GM23338 (cell line): ENCODE measurements at regions not wholly inside any gene's neighbourhood (a gene's known extent, or its start where the extent isn't known, plus 50 kb on each side); places are given as distances from the start of the nearest gene placed in this dataset.

Experiments
- ATAC-seq: fragments of 200-7000 bp; cut with Tn5 transposase; 3 replicates; pipeline ENCODE4 v1.9.1; 2020
- DNase-seq: peaks from one replicate; pipeline ENCODE4 v3.0.0-alpha.2; 2015; ENCODE audit warnings: low spot score
- H2AFZ ChIP-seq: fragments of 200-600 bp; sonication (generic); 2 replicates; pipeline ENCODE4 v1.8.0; 2016; ENCODE audit warnings: antibody characterized with exemption, mild to moderate bottlenecking, moderate library complexity
- H3F3A ChIP-seq: fragments of 200-600 bp; sonication (generic); replicated peaks from 2 replicates; pipeline ENCODE4 v1.8.0; 2017; ENCODE audit warnings: antibody characterized with exemption, mixed run types, low read depth
- H3K27ac ChIP-seq: fragments of 200-600 bp; sonication (generic); 2 replicates; pipeline ENCODE4 v1.6.1; 2016; ENCODE audit warnings: low read depth
- H3K27me3 ChIP-seq: fragments of 200-600 bp; sonication (generic); 2 replicates; pipeline ENCODE4 v1.8.0; 2016; ENCODE audit warnings: mild to moderate bottlenecking, mixed run types, moderate library complexity; ENCODE audit not compliant: insufficient read depth
- H3K36me3 ChIP-seq: fragments of 200-600 bp; sonication (generic); 2 replicates; pipeline ENCODE4 v1.8.0; 2016; ENCODE audit warnings: mild to moderate bottlenecking; ENCODE audit not compliant: insufficient read depth
- H3K4me1 ChIP-seq: fragments of 200-600 bp; sonication (generic); 2 replicates; pipeline ENCODE4 v1.8.0; 2016; ENCODE audit warnings: mild to moderate bottlenecking, moderate library complexity; ENCODE audit not compliant: insufficient read depth
- H3K4me2 ChIP-seq: fragments of 200-600 bp; sonication (generic); 2 replicates; pipeline ENCODE4 v1.7.1; 2017; ENCODE audit warnings: mixed run types
- H3K4me3 ChIP-seq: fragments of 200-600 bp; sonication (generic); 2 replicates; pipeline ENCODE4 v1.6.1; 2016; ENCODE audit warnings: mixed run types
- H3K79me2 ChIP-seq: fragments of 200-600 bp; sonication (generic); replicated peaks from 2 replicates; pipeline ENCODE4 v1.8.0; 2017; ENCODE audit warnings: mild to moderate bottlenecking; ENCODE audit not compliant: insufficient read depth
- H3K9me2 ChIP-seq: fragments of 200-600 bp; sonication (generic); 2 replicates; pipeline ENCODE4 v1.8.0; 2017; ENCODE audit not compliant: insufficient read depth
- H4K20me1 ChIP-seq: fragments of 200-600 bp; sonication (generic); replicated peaks from 2 replicates; pipeline ENCODE4 v1.8.0; 2017; ENCODE audit warnings: mild to moderate bottlenecking; ENCODE audit not compliant: insufficient read depth
- H3K27ac Mint-ChIP-seq: 2 replicates; pipeline ENCODE4 v1.8.0; 2020; ENCODE audit warnings: inconsistent platforms, mild to moderate bottlenecking, moderate library complexity, mixed read lengths
- H3K27me3 Mint-ChIP-seq: 3 replicates; pipeline ENCODE4 v1.8.0; 2022; ENCODE audit warnings: low read depth, mild to moderate bottlenecking, moderate library complexity, mixed read lengths, inconsistent platforms; ENCODE audit not compliant: insufficient read depth, poor library complexity
- H3K36me3 Mint-ChIP-seq: 3 replicates; pipeline ENCODE4 v1.8.0; 2021; ENCODE audit warnings: low read depth, mild to moderate bottlenecking, inconsistent platforms, moderate library complexity, mixed read lengths
- H3K4me1 Mint-ChIP-seq: 3 replicates; pipeline ENCODE4 v1.8.0; 2020; ENCODE audit warnings: mild to moderate bottlenecking, inconsistent platforms, mixed read lengths
- H3K4me3 Mint-ChIP-seq: 3 replicates; pipeline ENCODE4 v1.8.0; 2021; ENCODE audit warnings: moderate library complexity, mild to moderate bottlenecking, inconsistent platforms, mixed read lengths
- H3K9me3 Mint-ChIP-seq: 3 replicates; pipeline ENCODE4 v1.8.0; 2020; ENCODE audit warnings: moderate library complexity, mild to moderate bottlenecking, inconsistent platforms, mixed read lengths
- CTCF ChIP-seq, 2 experiments: fragments of 200-600 bp in 1 of 2; sonication (generic) in 1 of 2; conservative IDR thresholded peaks; 2 replicates each; pipeline versions ENCODE4 v1.5.1 to v1.6.1; 2016 to 2017; ENCODE audit warnings: antibody characterized with exemption in 2 of 2, low read depth in 2 of 2, mild to moderate bottlenecking in 2 of 2, moderate library complexity in 1 of 2
- ETS1 ChIP-seq: IDR thresholded peaks from 2 replicates; pipeline ENCODE4 v1.6.1; 2016; ENCODE audit warnings: antibody characterized with exemption
- EZH2phosphoT487 ChIP-seq: fragments of 200-600 bp; sonication (generic); IDR thresholded peaks from one replicate; pipeline ENCODE4 v1.8.1; 2018; ENCODE audit warnings: antibody characterized with exemption; ENCODE audit not compliant: unreplicated experiment
- JUNB ChIP-seq: IDR thresholded peaks from one replicate; pipeline ENCODE4 v1.6.1; 2016; ENCODE audit warnings: antibody characterized with exemption; ENCODE audit not compliant: unreplicated experiment
- NANOG ChIP-seq: IDR thresholded peaks from 2 replicates; pipeline ENCODE4 v1.6.1; 2016; ENCODE audit warnings: antibody characterized with exemption, borderline replicate concordance
- POLR2AphosphoS5 ChIP-seq: IDR thresholded peaks from 2 replicates; pipeline ENCODE4 v1.6.1; 2016; ENCODE audit warnings: antibody characterized with exemption, low read depth
- REST ChIP-seq: IDR thresholded peaks from one replicate; pipeline ENCODE4 v1.6.1; 2018; ENCODE audit warnings: antibody characterized with exemption; ENCODE audit not compliant: unreplicated experiment
- STAT1 ChIP-seq: IDR thresholded peaks from one replicate; pipeline ENCODE4 v1.6.1; 2016; ENCODE audit warnings: antibody characterized with exemption; ENCODE audit not compliant: unreplicated experiment
- ZNF114 ChIP-seq: fragments of 250-450 bp; sonication (Bioruptor Pico); IDR thresholded peaks from 2 replicates; pipeline ENCODE4 v1.5.0; 2020; ENCODE audit warnings: mild to moderate bottlenecking, moderate library complexity
- ZNF331 ChIP-seq: fragments of 250-450 bp; sonication (Bioruptor Pico); IDR thresholded peaks from 2 replicates; pipeline ENCODE4 v1.5.0; 2020; ENCODE audit warnings: low read depth, mild to moderate bottlenecking, moderate library complexity

- H3K27me3 Mint-ChIP-seq: no peaks in the 10 kb centered on the region
- Histone ChIP-seq H3K79me2 (no peaks in the 10 kb centered on the region), H3K4me2 (no peak overlapping the region), H2AFZ (no peak overlapping the region), H3K36me3 (no peaks in the 10 kb centered on the region), H3K4me1 (peaks cover 22% of the 10 kb centered on the region), H3K4me3 (no peak overlapping the region), H3K27me3 (no peaks in the 10 kb centered on the region), H3K27ac (no peak overlapping the region), H4K20me1 (no peaks in the 10 kb centered on the region), H3F3A (no peaks in the 10 kb centered on the region), H3K9me2 (no peaks in the 10 kb centered on the region)
- H3K36me3 Mint-ChIP-seq: no peaks in the 10 kb centered on the region
- no peak overlapping the region for H3K27ac Mint-ChIP-seq
- peaks cover 21% of the 10 kb centered on the region for H3K4me1 Mint-ChIP-seq
- TF ChIP-seq ETS1 (no peak), CTCF (conservative IDR thresholded peaks at IDR 0.05; ENCODE audit: low read depth in 2 of 2) (no peak)
- no peaks in the 10 kb centered on the region for H3K9me3 Mint-ChIP-seq
- no peak for DNase-seq
- H3K4me3 Mint-ChIP-seq: no peak overlapping the region
- ATAC-seq: no peak
Observed at GRCh38 chr11:23688411-23688810, 808.4 kb upstream of the LUZP2 start.

DNA sequence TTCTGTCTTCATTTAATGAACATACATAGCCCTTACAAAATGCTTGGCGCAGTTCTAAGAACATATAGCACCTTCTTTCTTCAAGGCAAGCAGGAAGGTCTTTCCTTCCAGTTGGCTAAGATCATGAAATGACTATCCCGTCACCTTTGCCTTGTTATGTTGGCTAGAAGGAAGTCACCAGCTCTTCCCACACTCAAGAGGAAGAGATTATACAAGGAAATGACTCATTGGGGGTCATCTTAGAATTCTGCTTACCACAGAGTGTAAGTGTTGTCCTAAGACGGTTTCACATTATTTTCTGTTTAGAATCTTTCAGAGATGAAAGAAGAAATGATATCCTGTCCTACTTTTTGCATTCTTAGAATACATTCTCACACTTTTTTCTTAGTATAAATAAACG is 808.0 kb upstream of the LUZP2 start:
- no peaks in the 10 kb centered on the region for H3K79me2 ChIP-seq
- no peaks in the 10 kb centered on the region for H4K20me1 ChIP-seq
- no peaks in the 10 kb centered on the region for H3F3A ChIP-seq
- H3K27me3 ChIP-seq: no peaks in the 10 kb centered on the region
- H2AFZ ChIP-seq: no peak overlapping the region
- no peak overlapping the region for H3K27ac Mint-ChIP-seq
- H3K4me1 ChIP-seq: peaks cover 22% of the 10 kb centered on the region
- ATAC-seq: no peak
- H3K9me3 Mint-ChIP-seq: no peaks in the 10 kb centered on the region
- H3K4me3 ChIP-seq: no peak overlapping the region
- no peaks in the 10 kb centered on the region for H3K9me2 ChIP-seq
- H3K36me3 Mint-ChIP-seq: no peaks in the 10 kb centered on the region
- no peak overlapping the region for H3K27ac ChIP-seq
- H3K4me3 Mint-ChIP-seq: no peak overlapping the region
- peaks cover 21% of the 10 kb centered on the region for H3K4me1 Mint-ChIP-seq
- H3K4me2 ChIP-seq: no peak overlapping the region
- no peak for DNase-seq
- H3K36me3 ChIP-seq: no peaks in the 10 kb centered on the region
- H3K27me3 Mint-ChIP-seq: no peaks in the 10 kb centered on the region
- TF ChIP-seq POLR2AphosphoS5 (no peak), ZNF114 (no peak), ZNF331 (CRISPR knock-in tag) (no peak), REST (no peak), NANOG (no peak), EZH2phosphoT487 (no peak), STAT1 (no peak), JUNB (no peak), CTCF (conservative IDR thresholded peaks at IDR 0.05; ENCODE audit: low read depth in 2 of 2) (no peak)
